HCT116 (cell line): ENCODE measurements at regions not wholly inside any gene's neighbourhood (a gene's known extent, or its start where the extent isn't known, plus 50 kb on each side); places are given as distances from the start of the nearest gene placed in this dataset.

Source experiments
- ATAC-seq: fragments of 200-7000 bp; cut with Tn5 transposase; 2 replicates; pipeline ENCODE4 v1.9.1; 2020; ENCODE audit warnings: mild to moderate bottlenecking, moderate library complexity
- BruUV-seq: library from RNA; stranded (reverse); fragments of 400-500 nt; replicated peaks from 2 replicates; lab custom pipeline; 2021; lab: Mats Ljungman, UMichigan
- CTCF ChIA-PET: fragments of 300-600 bp; sonication (Branson Sonifier 250); formaldehyde crosslinking; loops from one replicate; lab custom pipeline; 2021; ENCODE audit warnings: antibody characterized with exemption; lab: Charles Lee
- POLR2A ChIA-PET: fragments of 300-600, 350-600 bp; sonication (Branson Sonifier 250); formaldehyde crosslinking; loops from one replicate; lab custom pipeline; 2021; ENCODE audit warnings: antibody characterized with exemption; lab: Charles Lee
- RAD21 ChIA-PET, 2 experiments: fragments of 300-600 bp; sonication (Branson Sonifier 250); formaldehyde crosslinking; loops; one replicate each; lab custom pipeline; 2023; ENCODE audit warnings: low total read pairs in 2 of 2; ENCODE audit not compliant: uncharacterized antibody in 2 of 2, unreplicated experiment in 2 of 2, low non-redundant PET in 1 of 2; lab: Charles Lee
- DNase-seq: peaks from one replicate; pipeline ENCODE4 v3.0.0-alpha.2; 2010; ENCODE audit warnings: low read depth, low spot score
- H2AFZ ChIP-seq: fragments of 200-600 bp; shearing (Covaris generic), sonication (generic); 2 replicates; pipeline ENCODE4 v1.6.1; 2017; ENCODE audit warnings: low read depth, mixed run types, mixed read lengths, antibody characterized with exemption, low read length; ENCODE audit not compliant: poor library complexity, severe bottlenecking
- H3K27ac ChIP-seq: 2 replicates; pipeline ENCODE4 v1.5.1; 2012; ENCODE audit warnings: low read depth, low read length
- H3K27me3 ChIP-seq: fragments of 200-600 bp; sonication (generic); 2 replicates; pipeline ENCODE4 v1.6.1; 2016; ENCODE audit warnings: mixed run types, low read length, mixed read lengths; ENCODE audit not compliant: insufficient read depth
- H3K36me3 ChIP-seq, 2 experiments: fragments of 200-500 bp in 1 of 2; fragments of 200-600 bp in 1 of 2; sonication (Bioruptor generic) in 1 of 2; sonication (generic) in 1 of 2; 2 replicates each; pipeline versions ENCODE4 v1.5.1 to v1.6.1; 2014 to 2016; ENCODE audit warnings: low read length in 2 of 2, inconsistent platforms in 1 of 2, mixed read lengths in 1 of 2, mixed run types in 1 of 2; ENCODE audit not compliant: insufficient read depth in 2 of 2, control insufficient read depth in 1 of 2
- H3K4me1 ChIP-seq, 2 experiments: fragments of 200-600 bp in 1 of 2; sonication (generic) in 1 of 2; 2 replicates each; pipeline versions ENCODE4 v1.5.1 to v1.6.1; 2012 to 2017; ENCODE audit warnings: low read length in 2 of 2, inconsistent platforms in 1 of 2, mild to moderate bottlenecking in 1 of 2, mixed read lengths in 1 of 2, mixed run types in 1 of 2, moderate library complexity in 1 of 2; ENCODE audit not compliant: insufficient read depth in 2 of 2, control insufficient read depth in 1 of 2
- H3K4me2 ChIP-seq: fragments of 200-600 bp; sonication (generic); 2 replicates; pipeline ENCODE4 v1.6.1; 2017; ENCODE audit warnings: mixed run types, low read length, mixed read lengths
- H3K4me3 ChIP-seq, 2 experiments: fragments of 200-600 bp in 1 of 2; sonication (generic) in 1 of 2; replicated peaks in 1 of 2; 2 replicates each; pipeline ENCODE4 v1.5.1; 2011 to 2016; ENCODE audit warnings: low read length in 2 of 2, control low read depth in 1 of 2, low read depth in 1 of 2, mild to moderate bottlenecking in 1 of 2, mixed read lengths in 1 of 2, mixed run types in 1 of 2
- H3K79me2 ChIP-seq: fragments of 200-600 bp; sonication (generic); 2 replicates; pipeline ENCODE4 v1.6.1; 2017; ENCODE audit warnings: mild to moderate bottlenecking, mixed run types, low read length, moderate library complexity, mixed read lengths; ENCODE audit not compliant: insufficient read depth
- H3K9ac ChIP-seq: fragments of 200-600 bp; sonication (generic); 2 replicates; pipeline ENCODE4 v1.6.1; 2016; ENCODE audit warnings: low read length, mixed read lengths
- H3K9me2 ChIP-seq: fragments of 200-600 bp; sonication (generic), shearing (Covaris generic); 2 replicates; pipeline ENCODE4 v1.6.1; 2017; ENCODE audit warnings: mixed run types, mild to moderate bottlenecking, moderate library complexity; ENCODE audit not compliant: insufficient read depth
- H3K9me3 ChIP-seq, 2 experiments: fragments of 200-500 bp in 1 of 2; fragments of 200-600 bp in 1 of 2; sonication (Bioruptor generic) in 1 of 2; sonication (generic) in 1 of 2; 2 replicates each; pipeline ENCODE4 v1.6.1; 2014 to 2017; ENCODE audit warnings: low read length in 2 of 2, mixed read lengths in 2 of 2, inconsistent platforms in 1 of 2, low read depth in 1 of 2, mild to moderate bottlenecking in 1 of 2, mixed run types in 1 of 2, moderate library complexity in 1 of 2; ENCODE audit not compliant: control insufficient read depth in 1 of 2, insufficient read depth in 1 of 2
- H4K20me1 ChIP-seq: fragments of 200-600 bp; sonication (generic), shearing (Covaris generic); 2 replicates; pipeline ENCODE4 v1.6.1; 2017; ENCODE audit warnings: mixed run types, mild to moderate bottlenecking, moderate library complexity; ENCODE audit not compliant: insufficient read depth
- CEBPB ChIP-seq: IDR thresholded peaks from 2 replicates; pipeline ENCODE4 v1.6.1; 2012; ENCODE audit warnings: low read depth
- ELF1 ChIP-seq: IDR thresholded peaks from 2 replicates; pipeline ENCODE4 v1.6.1; 2012; ENCODE audit warnings: low read depth, borderline replicate concordance
- EZH2 ChIP-seq: fragments of 200-600 bp; sonication (generic); IDR thresholded peaks from 2 replicates; pipeline ENCODE4 v1.6.1; 2017; ENCODE audit warnings: antibody characterized with exemption, mixed run types
- EZH2phosphoT487 ChIP-seq: fragments of 200-600 bp; IDR thresholded peaks from 2 replicates; pipeline ENCODE4 v1.6.1; 2018; ENCODE audit warnings: antibody characterized with exemption, borderline replicate concordance
- FOSL1 ChIP-seq: IDR thresholded peaks from 2 replicates; pipeline ENCODE4 v1.6.1; 2012; ENCODE audit warnings: low read depth
- JUND ChIP-seq: IDR thresholded peaks from 2 replicates; pipeline ENCODE4 v1.6.1; 2012
- POLR2A ChIP-seq: IDR thresholded peaks from 2 replicates; pipeline ENCODE4 v1.7.0; 2011; ENCODE audit warnings: borderline replicate concordance; ENCODE audit not compliant: insufficient read depth, insufficient read length; ENCODE audit errors: extremely low read depth
- POLR2AphosphoS5 ChIP-seq: IDR thresholded peaks from 2 replicates; pipeline ENCODE4 v1.6.1; 2011; ENCODE audit warnings: mild to moderate bottlenecking, low read depth, low read length, moderate library complexity
- RAD21 ChIP-seq: IDR thresholded peaks from 2 replicates; pipeline ENCODE4 v1.6.1; 2012; ENCODE audit warnings: low read depth, mild to moderate bottlenecking
- SIN3A ChIP-seq: IDR thresholded peaks from 2 replicates; pipeline ENCODE4 v1.6.1; 2012; ENCODE audit warnings: low read depth
- SP1 ChIP-seq: IDR thresholded peaks from 2 replicates; pipeline ENCODE4 v1.6.1; 2012; ENCODE audit warnings: low read depth
- TCF7L2 ChIP-seq: IDR thresholded peaks from 2 replicates; pipeline ENCODE4 v1.7.0; 2011; ENCODE audit warnings: borderline replicate concordance, inconsistent platforms; ENCODE audit not compliant: insufficient read depth, insufficient read length; ENCODE audit errors: extremely low read depth
- YY1 ChIP-seq: IDR thresholded peaks from 2 replicates; pipeline ENCODE4 v1.6.1; 2011; ENCODE audit warnings: low read length, low read depth, moderate library complexity, mild to moderate bottlenecking; ENCODE audit not compliant: insufficient replicate concordance; ENCODE audit errors: extremely low read depth
- ZFX ChIP-seq: fragments of 450-650 bp; IDR thresholded peaks from 2 replicates; pipeline ENCODE4 v1.6.1; 2017
- intact Hi-C: fragments of 100-400 bp; cut with micrococcal nuclease; formaldehyde crosslinking; loops from 2 replicates; pipeline ENCODE4 v1.10.0; 2022
- TF ChIP-seq, protein P1 (sequence below), 3 experiments: fragments of 200-600 bp in 1 of 3; sonication (generic) in 1 of 3; IDR thresholded peaks in 2 of 3; conservative IDR thresholded peaks in 1 of 3; 2 replicates each; pipeline ENCODE4 v1.5.1; 2012 to 2017; ENCODE audit warnings: low read depth in 2 of 3, low read length in 2 of 3, antibody characterized with exemption in 1 of 3, borderline replicate concordance in 1 of 3, control low read depth in 1 of 3, mild to moderate bottlenecking in 1 of 3, mixed read lengths in 1 of 3, mixed run types in 1 of 3, moderate library complexity in 1 of 3; ENCODE audit not compliant: insufficient read depth in 1 of 3
- TF ChIP-seq, protein P2 (sequence below): IDR thresholded peaks from 2 replicates; pipeline ENCODE4 v1.6.1; 2012; ENCODE audit warnings: low read depth
- TF ChIP-seq, protein P3 (sequence below): IDR thresholded peaks from 2 replicates; pipeline ENCODE4 v1.6.1; 2012
- TF ChIP-seq, protein P4 (sequence below): IDR thresholded peaks from 2 replicates; pipeline ENCODE4 v1.6.1; 2012

DNA sequence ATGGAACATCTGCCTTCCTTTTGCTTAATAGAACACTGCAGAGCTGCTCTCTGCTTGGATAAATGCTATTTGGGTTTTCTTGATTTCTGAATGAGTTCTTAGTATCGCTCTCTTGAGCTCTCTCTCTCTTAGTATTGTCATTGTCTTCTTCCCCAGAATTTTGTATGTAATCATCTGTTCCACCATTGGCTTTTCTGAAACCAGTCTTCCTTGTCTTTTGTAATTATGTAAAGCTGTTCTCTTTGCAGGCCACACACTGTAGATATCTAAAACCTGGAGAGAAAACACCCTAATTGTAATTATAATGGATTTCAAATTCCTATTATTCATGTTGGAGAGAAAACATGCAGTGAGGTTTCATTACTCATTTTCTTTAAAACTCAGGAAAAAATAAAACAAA, 333.1 kb upstream of the CHAC2 start:
- Histone ChIP-seq H3K27me3 (no peaks in the 10 kb centered on the region), H3K9me3 (no peaks in the 10 kb centered on the region), H3K79me2 (no peaks in the 10 kb centered on the region), H3K9ac (no peak overlapping the region), H3K4me1 (peaks cover 10 to 21% of the 10 kb centered on the region in 2 experiments), H3K27ac (no peak overlapping the region), H3K9me2 (no peaks in the 10 kb centered on the region), H3K4me3 (no peak overlapping the region), H3K36me3 (no peaks in the 10 kb centered on the region), H2AFZ (no peak overlapping the region), H3K4me2 (no peak overlapping the region), H4K20me1 (no peaks in the 10 kb centered on the region)
- CTCF ChIA-PET, result no interaction called here
- no TSS peak for BruUV-seq
- intact Hi-C loops, result no loop called here
- POLR2A ChIA-PET, result no interaction called here
- DNase-seq (no peak), ATAC-seq (no peak)
- TF ChIP-seq, protein P1, sequence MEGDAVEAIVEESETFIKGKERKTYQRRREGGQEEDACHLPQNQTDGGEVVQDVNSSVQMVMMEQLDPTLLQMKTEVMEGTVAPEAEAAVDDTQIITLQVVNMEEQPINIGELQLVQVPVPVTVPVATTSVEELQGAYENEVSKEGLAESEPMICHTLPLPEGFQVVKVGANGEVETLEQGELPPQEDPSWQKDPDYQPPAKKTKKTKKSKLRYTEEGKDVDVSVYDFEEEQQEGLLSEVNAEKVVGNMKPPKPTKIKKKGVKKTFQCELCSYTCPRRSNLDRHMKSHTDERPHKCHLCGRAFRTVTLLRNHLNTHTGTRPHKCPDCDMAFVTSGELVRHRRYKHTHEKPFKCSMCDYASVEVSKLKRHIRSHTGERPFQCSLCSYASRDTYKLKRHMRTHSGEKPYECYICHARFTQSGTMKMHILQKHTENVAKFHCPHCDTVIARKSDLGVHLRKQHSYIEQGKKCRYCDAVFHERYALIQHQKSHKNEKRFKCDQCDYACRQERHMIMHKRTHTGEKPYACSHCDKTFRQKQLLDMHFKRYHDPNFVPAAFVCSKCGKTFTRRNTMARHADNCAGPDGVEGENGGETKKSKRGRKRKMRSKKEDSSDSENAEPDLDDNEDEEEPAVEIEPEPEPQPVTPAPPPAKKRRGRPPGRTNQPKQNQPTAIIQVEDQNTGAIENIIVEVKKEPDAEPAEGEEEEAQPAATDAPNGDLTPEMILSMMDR (IDR thresholded peaks at IDR 0.05 in 2 of 3, conservative IDR thresholded peaks at IDR 0.05 in 1 of 3; ENCODE audit: borderline replicate concordance in 1 of 3, insufficient read depth in 1 of 3, low read depth in 2 of 3, low read length in 2 of 3), result no peak
- TF ChIP-seq, protein P2, sequence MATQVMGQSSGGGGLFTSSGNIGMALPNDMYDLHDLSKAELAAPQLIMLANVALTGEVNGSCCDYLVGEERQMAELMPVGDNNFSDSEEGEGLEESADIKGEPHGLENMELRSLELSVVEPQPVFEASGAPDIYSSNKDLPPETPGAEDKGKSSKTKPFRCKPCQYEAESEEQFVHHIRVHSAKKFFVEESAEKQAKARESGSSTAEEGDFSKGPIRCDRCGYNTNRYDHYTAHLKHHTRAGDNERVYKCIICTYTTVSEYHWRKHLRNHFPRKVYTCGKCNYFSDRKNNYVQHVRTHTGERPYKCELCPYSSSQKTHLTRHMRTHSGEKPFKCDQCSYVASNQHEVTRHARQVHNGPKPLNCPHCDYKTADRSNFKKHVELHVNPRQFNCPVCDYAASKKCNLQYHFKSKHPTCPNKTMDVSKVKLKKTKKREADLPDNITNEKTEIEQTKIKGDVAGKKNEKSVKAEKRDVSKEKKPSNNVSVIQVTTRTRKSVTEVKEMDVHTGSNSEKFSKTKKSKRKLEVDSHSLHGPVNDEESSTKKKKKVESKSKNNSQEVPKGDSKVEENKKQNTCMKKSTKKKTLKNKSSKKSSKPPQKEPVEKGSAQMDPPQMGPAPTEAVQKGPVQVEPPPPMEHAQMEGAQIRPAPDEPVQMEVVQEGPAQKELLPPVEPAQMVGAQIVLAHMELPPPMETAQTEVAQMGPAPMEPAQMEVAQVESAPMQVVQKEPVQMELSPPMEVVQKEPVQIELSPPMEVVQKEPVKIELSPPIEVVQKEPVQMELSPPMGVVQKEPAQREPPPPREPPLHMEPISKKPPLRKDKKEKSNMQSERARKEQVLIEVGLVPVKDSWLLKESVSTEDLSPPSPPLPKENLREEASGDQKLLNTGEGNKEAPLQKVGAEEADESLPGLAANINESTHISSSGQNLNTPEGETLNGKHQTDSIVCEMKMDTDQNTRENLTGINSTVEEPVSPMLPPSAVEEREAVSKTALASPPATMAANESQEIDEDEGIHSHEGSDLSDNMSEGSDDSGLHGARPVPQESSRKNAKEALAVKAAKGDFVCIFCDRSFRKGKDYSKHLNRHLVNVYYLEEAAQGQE, result no peak
- TF ChIP-seq TCF7L2 (no peak), SP1 (no peak), SIN3A (no peak), FOSL1 (no peak), JUND (no peak), ELF1 (no peak), RAD21 (no peak), YY1 (no peak), ZFX (no peak), POLR2AphosphoS5 (no peak), EZH2 (no peak), CEBPB (no peak), EZH2phosphoT487 (no peak), POLR2A (no peak)
- TF ChIP-seq, protein P3, sequence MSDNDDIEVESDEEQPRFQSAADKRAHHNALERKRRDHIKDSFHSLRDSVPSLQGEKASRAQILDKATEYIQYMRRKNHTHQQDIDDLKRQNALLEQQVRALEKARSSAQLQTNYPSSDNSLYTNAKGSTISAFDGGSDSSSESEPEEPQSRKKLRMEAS, result no peak
- TF ChIP-seq, protein P4, sequence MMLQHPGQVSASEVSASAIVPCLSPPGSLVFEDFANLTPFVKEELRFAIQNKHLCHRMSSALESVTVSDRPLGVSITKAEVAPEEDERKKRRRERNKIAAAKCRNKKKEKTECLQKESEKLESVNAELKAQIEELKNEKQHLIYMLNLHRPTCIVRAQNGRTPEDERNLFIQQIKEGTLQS, result no peak
- RAD21 ChIA-PET, result no interaction called here
